Muscle of leg (tissue), 3 donors: ENCODE measurements at regions not wholly inside any gene's neighbourhood (a gene's known extent, or its start where the extent isn't known, plus 50 kb on each side); places are given as distances from the start of the nearest gene placed in this dataset.
"Not testable (repeated sequence)": the region's sequence is repeated elsewhere in the genome, so short reads cannot be mapped to it uniquely, and the experiment has no call there.

ENCODE experiments used
- DNase-seq: peaks from one replicate; pipeline ENCODE4 v3.0.0; 2013
- H3K27ac ChIP-seq: one replicate; pipeline ENCODE4 v1.5.1; 2013; ENCODE audit warnings: mild to moderate bottlenecking, low read length, control low read depth
- H3K27me3 ChIP-seq: one replicate; pipeline ENCODE4 v1.6.1; 2013; ENCODE audit warnings: low read length; ENCODE audit not compliant: control insufficient read depth, insufficient read depth
- H3K36me3 ChIP-seq: one replicate; pipeline ENCODE4 v1.6.1; 2013; ENCODE audit warnings: low read length; ENCODE audit not compliant: control insufficient read depth, insufficient read depth
- H3K4me1 ChIP-seq: one replicate; pipeline ENCODE4 v1.6.1; 2013; ENCODE audit warnings: low read length; ENCODE audit not compliant: control insufficient read depth, insufficient read depth
- H3K4me3 ChIP-seq: one replicate; pipeline ENCODE4 v1.5.1; 2013; ENCODE audit warnings: low read length, control low read depth
- H3K9me3 ChIP-seq: replicated peaks from 2 replicates; pipeline ENCODE4 v1.6.1; 2013; ENCODE audit warnings: low read depth, low read length; ENCODE audit not compliant: control insufficient read depth
- WGBS: methylation state at CpG from one replicate; pipeline ENCODE4 v1.1.5; 2013; ENCODE audit warnings: missing lambda C conversion rate; ENCODE audit not compliant: insufficient coverage; 5-methylcytosine and 5-hydroxymethylcytosine counted together

- Histone ChIP-seq H3K9me3 (no peaks in the 10 kb centered on the region), H3K4me1 (no peaks in the 10 kb centered on the region), H3K4me3 (no peak overlapping the region), H3K27me3 (no peaks in the 10 kb centered on the region), H3K36me3 (no peaks in the 10 kb centered on the region), H3K27ac (no peak overlapping the region)
- no peak for DNase-seq
- WGBS: 60% methylated on average over 2 of the region's 5 CpGs
These were observed 640.8 kb upstream of the TBL1XR1 start for GRCh38 chr3:177837951-177838655.

GRCh38 chr3:177838766-177839350 lies 641.6 kb upstream of the TBL1XR1 start:
- 75% methylated on average over 4 of the region's 7 CpGs for WGBS
- no peak overlapping the region for H3K27ac ChIP-seq
- no peaks in the 10 kb centered on the region for H3K9me3 ChIP-seq
- H3K27me3 ChIP-seq: no peaks in the 10 kb centered on the region
- no peak for DNase-seq
- H3K4me3 ChIP-seq: no peak overlapping the region
- H3K4me1 ChIP-seq: no peaks in the 10 kb centered on the region
- no peaks in the 10 kb centered on the region for H3K36me3 ChIP-seq

GRCh38 chr3:177842302-177842701 lies 645.0 kb upstream of the TBL1XR1 start:
- DNase-seq: no peak
- Histone ChIP-seq H3K4me3 (no peak overlapping the region), H3K9me3 (no peaks in the 10 kb centered on the region), H3K27ac (no peak overlapping the region), H3K4me1 (no peaks in the 10 kb centered on the region), H3K36me3 (no peaks in the 10 kb centered on the region), H3K27me3 (no peaks in the 10 kb centered on the region)
- WGBS: 100% methylated on average over 1 of the region's 1 CpG

- no peak for DNase-seq
- no peaks in the 10 kb centered on the region for H3K36me3 ChIP-seq
- H3K4me3 ChIP-seq: no peak overlapping the region
- no peak overlapping the region for H3K27ac ChIP-seq
- no peaks in the 10 kb centered on the region for H3K4me1 ChIP-seq
- 93% methylated on average over 3 of the region's 8 CpGs for WGBS
- no peaks in the 10 kb centered on the region for H3K27me3 ChIP-seq
- H3K9me3 ChIP-seq: no peaks in the 10 kb centered on the region
These were observed 645.8 kb upstream of the TBL1XR1 start for GRCh38 chr3:177842743-177843734.

- no peaks in the 10 kb centered on the region for H3K9me3 ChIP-seq
- H3K27ac ChIP-seq: no peak overlapping the region
- WGBS: no CpG with 5 or more reads among the region's 3 CpGs
- no peaks in the 10 kb centered on the region for H3K27me3 ChIP-seq
- DNase-seq: no peak
- no peaks in the 10 kb centered on the region for H3K36me3 ChIP-seq
- H3K4me3 ChIP-seq: no peak overlapping the region
- H3K4me1 ChIP-seq: no peaks in the 10 kb centered on the region
These were observed 654.9 kb upstream of the TBL1XR1 start for GRCh38 chr3:177852001-177852807.

GRCh38 chr3:177855021-177855420 lies 657.7 kb upstream of the TBL1XR1 start:
- no peak for DNase-seq
- Histone ChIP-seq H3K36me3 (no peaks in the 10 kb centered on the region), H3K27ac (no peak overlapping the region), H3K4me3 (no peak overlapping the region), H3K9me3 (no peaks in the 10 kb centered on the region), H3K4me1 (no peaks in the 10 kb centered on the region), H3K27me3 (no peaks in the 10 kb centered on the region)
- 100% methylated on average over 1 of the region's 2 CpGs for WGBS

GRCh38 chr3:177860184-177860583 lies 662.9 kb upstream of the TBL1XR1 start:
- Histone ChIP-seq H3K27ac (no peak overlapping the region), H3K4me3 (no peak overlapping the region), H3K36me3 (no peaks in the 10 kb centered on the region), H3K4me1 (no peaks in the 10 kb centered on the region), H3K27me3 (no peaks in the 10 kb centered on the region), H3K9me3 (peaks cover 11% of the 10 kb centered on the region)
- peak; percentile 20 for DNase-seq
- WGBS: 85% methylated on average over 5 of the region's 8 CpGs

GRCh38 chr3:177862962-177863491 lies 665.7 kb upstream of the TBL1XR1 start:
- no peaks in the 10 kb centered on the region for H3K36me3 ChIP-seq
- no peaks in the 10 kb centered on the region for H3K4me1 ChIP-seq
- DNase-seq: no peak
- no peaks in the 10 kb centered on the region for H3K27me3 ChIP-seq
- H3K9me3 ChIP-seq: peaks cover 13% of the 10 kb centered on the region
- H3K4me3 ChIP-seq: no peak overlapping the region
- no peak overlapping the region for H3K27ac ChIP-seq

- H3K27ac ChIP-seq, H3K4me1 ChIP-seq, H3K36me3 ChIP-seq, H3K27me3 ChIP-seq, DNase-seq, H3K4me3 ChIP-seq: not testable (repeated sequence)
- H3K9me3 ChIP-seq: peaks cover 12% of the 10 kb centered on the region
- no CpG with 5 or more reads among the region's 3 CpGs for WGBS
These were observed 665.0 kb upstream of the KCNMB2 start for GRCh38 chr3:177871267-177871666.
